HCT116 (cell line): ENCODE measurements at regions not wholly inside any gene's neighbourhood (a gene's known extent, or its start where the extent isn't known, plus 50 kb on each side); places are given as distances from the start of the nearest gene placed in this dataset.

Experiments
- ATAC-seq: fragments of 200-7000 bp; cut with Tn5 transposase; 2 replicates; pipeline ENCODE4 v1.9.1; 2020; ENCODE audit warnings: mild to moderate bottlenecking, moderate library complexity
- BruUV-seq: library from RNA; stranded (reverse); fragments of 400-500 nt; replicated peaks from 2 replicates; lab custom pipeline; 2021; lab: Mats Ljungman, UMichigan
- CTCF ChIA-PET: fragments of 300-600 bp; sonication (Branson Sonifier 250); formaldehyde crosslinking; loops from one replicate; lab custom pipeline; 2021; ENCODE audit warnings: antibody characterized with exemption; lab: Charles Lee
- POLR2A ChIA-PET: fragments of 300-600, 350-600 bp; sonication (Branson Sonifier 250); formaldehyde crosslinking; loops from one replicate; lab custom pipeline; 2021; ENCODE audit warnings: antibody characterized with exemption; lab: Charles Lee
- RAD21 ChIA-PET, 2 experiments: fragments of 300-600 bp; sonication (Branson Sonifier 250); formaldehyde crosslinking; loops; one replicate each; lab custom pipeline; 2023; ENCODE audit warnings: low total read pairs in 2 of 2; ENCODE audit not compliant: uncharacterized antibody in 2 of 2, unreplicated experiment in 2 of 2, low non-redundant PET in 1 of 2; lab: Charles Lee
- DNase-seq: peaks from one replicate; pipeline ENCODE4 v3.0.0-alpha.2; 2010; ENCODE audit warnings: low read depth, low spot score
- H2AFZ ChIP-seq: fragments of 200-600 bp; shearing (Covaris generic), sonication (generic); 2 replicates; pipeline ENCODE4 v1.6.1; 2017; ENCODE audit warnings: low read depth, mixed run types, mixed read lengths, antibody characterized with exemption, low read length; ENCODE audit not compliant: poor library complexity, severe bottlenecking
- H3K27ac ChIP-seq: 2 replicates; pipeline ENCODE4 v1.5.1; 2012; ENCODE audit warnings: low read depth, low read length
- H3K27me3 ChIP-seq: fragments of 200-600 bp; sonication (generic); 2 replicates; pipeline ENCODE4 v1.6.1; 2016; ENCODE audit warnings: mixed run types, low read length, mixed read lengths; ENCODE audit not compliant: insufficient read depth
- H3K36me3 ChIP-seq, 2 experiments: fragments of 200-500 bp in 1 of 2; fragments of 200-600 bp in 1 of 2; sonication (Bioruptor generic) in 1 of 2; sonication (generic) in 1 of 2; 2 replicates each; pipeline versions ENCODE4 v1.5.1 to v1.6.1; 2014 to 2016; ENCODE audit warnings: low read length in 2 of 2, inconsistent platforms in 1 of 2, mixed read lengths in 1 of 2, mixed run types in 1 of 2; ENCODE audit not compliant: insufficient read depth in 2 of 2, control insufficient read depth in 1 of 2
- H3K4me1 ChIP-seq, 2 experiments: fragments of 200-600 bp in 1 of 2; sonication (generic) in 1 of 2; 2 replicates each; pipeline versions ENCODE4 v1.5.1 to v1.6.1; 2012 to 2017; ENCODE audit warnings: low read length in 2 of 2, inconsistent platforms in 1 of 2, mild to moderate bottlenecking in 1 of 2, mixed read lengths in 1 of 2, mixed run types in 1 of 2, moderate library complexity in 1 of 2; ENCODE audit not compliant: insufficient read depth in 2 of 2, control insufficient read depth in 1 of 2
- H3K4me2 ChIP-seq: fragments of 200-600 bp; sonication (generic); 2 replicates; pipeline ENCODE4 v1.6.1; 2017; ENCODE audit warnings: mixed run types, low read length, mixed read lengths
- H3K4me3 ChIP-seq, 2 experiments: fragments of 200-600 bp in 1 of 2; sonication (generic) in 1 of 2; replicated peaks in 1 of 2; 2 replicates each; pipeline ENCODE4 v1.5.1; 2011 to 2016; ENCODE audit warnings: low read length in 2 of 2, control low read depth in 1 of 2, low read depth in 1 of 2, mild to moderate bottlenecking in 1 of 2, mixed read lengths in 1 of 2, mixed run types in 1 of 2
- H3K79me2 ChIP-seq: fragments of 200-600 bp; sonication (generic); 2 replicates; pipeline ENCODE4 v1.6.1; 2017; ENCODE audit warnings: mild to moderate bottlenecking, mixed run types, low read length, moderate library complexity, mixed read lengths; ENCODE audit not compliant: insufficient read depth
- H3K9ac ChIP-seq: fragments of 200-600 bp; sonication (generic); 2 replicates; pipeline ENCODE4 v1.6.1; 2016; ENCODE audit warnings: low read length, mixed read lengths
- H3K9me2 ChIP-seq: fragments of 200-600 bp; sonication (generic), shearing (Covaris generic); 2 replicates; pipeline ENCODE4 v1.6.1; 2017; ENCODE audit warnings: mixed run types, mild to moderate bottlenecking, moderate library complexity; ENCODE audit not compliant: insufficient read depth
- H3K9me3 ChIP-seq, 2 experiments: fragments of 200-500 bp in 1 of 2; fragments of 200-600 bp in 1 of 2; sonication (Bioruptor generic) in 1 of 2; sonication (generic) in 1 of 2; 2 replicates each; pipeline ENCODE4 v1.6.1; 2014 to 2017; ENCODE audit warnings: low read length in 2 of 2, mixed read lengths in 2 of 2, inconsistent platforms in 1 of 2, low read depth in 1 of 2, mild to moderate bottlenecking in 1 of 2, mixed run types in 1 of 2, moderate library complexity in 1 of 2; ENCODE audit not compliant: control insufficient read depth in 1 of 2, insufficient read depth in 1 of 2
- H4K20me1 ChIP-seq: fragments of 200-600 bp; sonication (generic), shearing (Covaris generic); 2 replicates; pipeline ENCODE4 v1.6.1; 2017; ENCODE audit warnings: mixed run types, mild to moderate bottlenecking, moderate library complexity; ENCODE audit not compliant: insufficient read depth
- CEBPB ChIP-seq: IDR thresholded peaks from 2 replicates; pipeline ENCODE4 v1.6.1; 2012; ENCODE audit warnings: low read depth
- EZH2phosphoT487 ChIP-seq: fragments of 200-600 bp; IDR thresholded peaks from 2 replicates; pipeline ENCODE4 v1.6.1; 2018; ENCODE audit warnings: antibody characterized with exemption, borderline replicate concordance
- POLR2A ChIP-seq: IDR thresholded peaks from 2 replicates; pipeline ENCODE4 v1.7.0; 2011; ENCODE audit warnings: borderline replicate concordance; ENCODE audit not compliant: insufficient read depth, insufficient read length; ENCODE audit errors: extremely low read depth
- RAD21 ChIP-seq: IDR thresholded peaks from 2 replicates; pipeline ENCODE4 v1.6.1; 2012; ENCODE audit warnings: low read depth, mild to moderate bottlenecking
- REST ChIP-seq: IDR thresholded peaks from 2 replicates; pipeline ENCODE4 v1.6.1; 2012; ENCODE audit warnings: low read depth
- SP1 ChIP-seq: IDR thresholded peaks from 2 replicates; pipeline ENCODE4 v1.6.1; 2012; ENCODE audit warnings: low read depth
- SRF ChIP-seq: IDR thresholded peaks from 2 replicates; pipeline ENCODE4 v1.6.1; 2012; ENCODE audit warnings: low read depth
- TCF7L2 ChIP-seq: IDR thresholded peaks from 2 replicates; pipeline ENCODE4 v1.7.0; 2011; ENCODE audit warnings: borderline replicate concordance, inconsistent platforms; ENCODE audit not compliant: insufficient read depth, insufficient read length; ENCODE audit errors: extremely low read depth
- ZBTB33 ChIP-seq: IDR thresholded peaks from 2 replicates; pipeline ENCODE4 v1.6.1; 2011; ENCODE audit warnings: mild to moderate bottlenecking, low read length, moderate library complexity; ENCODE audit not compliant: insufficient replicate concordance; ENCODE audit errors: extremely low read depth
- intact Hi-C: fragments of 100-400 bp; cut with micrococcal nuclease; formaldehyde crosslinking; loops from 2 replicates; pipeline ENCODE4 v1.10.0; 2022

GRCh38 chr6:27650620-27651370 lies 177.9 kb upstream of the ZNF184 start (continued):
- no peak for TF ChIP-seq ZBTB33
- TF ChIP-seq POLR2A, result no peak

- RAD21 ChIA-PET, result no interaction called here
- no peaks in the 10 kb centered on the region for H3K36me3 ChIP-seq
- no TSS peak for BruUV-seq
- intact Hi-C loops, result no loop called here
- H3K4me1 ChIP-seq, result peaks cover 0 to 6% of the 10 kb centered on the region in 2 experiments; a peak in 2 of 4 replicates
- CTCF ChIA-PET, result no interaction called here
- POLR2A ChIA-PET, result no interaction called here
- no peak overlapping the region for H2AFZ ChIP-seq
- H3K27ac ChIP-seq, result no peak overlapping the region
- ATAC-seq (no peak), DNase-seq (no peak)
- TF ChIP-seq TCF7L2, result no peak
- TF ChIP-seq SP1, result no peak
- TF ChIP-seq RAD21, result no peak
- no peak for TF ChIP-seq SRF
- no peak for TF ChIP-seq EZH2phosphoT487
- no peak for TF ChIP-seq CEBPB
- TF ChIP-seq POLR2A, result no peak
- no peak for TF ChIP-seq REST
- H3K4me2 ChIP-seq, result no peak overlapping the region
- no peaks in the 10 kb centered on the region for H3K79me2 ChIP-seq
- no peak overlapping the region for H3K9ac ChIP-seq
- no peaks in the 10 kb centered on the region for H4K20me1 ChIP-seq
- H3K27me3 ChIP-seq, result no peaks in the 10 kb centered on the region
- no peak overlapping the region for H3K4me3 ChIP-seq
- H3K9me3 ChIP-seq, result no peaks in the 10 kb centered on the region
- H3K9me2 ChIP-seq, result no peaks in the 10 kb centered on the region
These were observed 171.6 kb upstream of the ZNF184 start for GRCh38 chr6:27644528-27644927.
